ENCODE measurements at regions not wholly inside any gene's neighbourhood (a gene's known extent, or its start where the extent isn't known, plus 50 kb on each side); places are given as distances from the start of the nearest gene placed in this dataset.

DNA sequence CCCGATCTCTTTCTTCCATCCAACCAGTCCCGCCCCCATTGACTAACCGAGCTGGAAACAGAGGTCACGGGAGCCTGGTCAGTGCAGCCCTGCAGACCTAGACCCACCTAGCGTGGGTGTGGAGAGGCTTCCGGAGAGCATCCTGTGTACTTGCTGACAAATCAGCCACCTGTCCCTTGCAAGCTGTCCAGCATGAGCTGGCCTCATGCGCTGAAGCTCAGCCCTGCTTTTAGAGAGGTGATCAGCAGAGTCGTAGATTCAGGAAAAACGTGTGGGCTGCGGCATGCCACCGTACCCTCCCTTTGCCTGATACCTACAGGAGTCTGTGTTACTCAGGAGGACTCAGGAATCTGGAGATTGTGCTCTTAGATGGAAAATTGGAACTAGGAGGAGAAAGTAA lies 80.3 kb upstream of the UQCRFS1 start:
- DNase-seq: no peak

DNA sequence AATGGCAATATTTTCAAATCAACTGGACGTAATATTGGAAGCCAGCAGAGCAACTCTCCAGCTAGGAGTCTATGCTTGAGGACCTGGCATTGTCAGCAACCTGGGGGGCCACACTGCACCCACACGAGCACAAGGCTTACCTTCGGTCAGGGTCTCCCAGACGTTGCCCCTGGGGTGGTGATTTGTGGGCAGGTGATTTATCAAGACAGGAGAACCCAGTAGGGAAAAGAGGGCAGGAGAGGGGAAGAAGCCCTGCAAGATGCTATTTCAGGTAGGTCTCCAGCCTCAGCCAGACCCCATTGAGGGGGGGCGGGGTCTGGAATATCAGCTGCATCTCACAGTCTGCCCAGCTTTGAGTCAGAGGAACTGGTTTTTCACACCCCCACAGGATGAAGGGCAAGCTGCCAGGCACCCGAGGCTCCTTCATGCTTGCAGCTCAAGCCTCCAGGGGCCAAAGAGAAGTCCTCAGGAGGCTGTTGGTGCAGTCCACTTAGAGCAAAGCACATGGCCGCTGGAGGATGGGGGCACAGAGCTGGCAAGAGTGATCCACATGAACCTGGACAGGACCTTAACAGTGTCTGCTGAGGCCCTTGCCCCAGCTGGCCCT lies 80.9 kb upstream of the UQCRFS1 start:
- no peak for DNase-seq

DNA sequence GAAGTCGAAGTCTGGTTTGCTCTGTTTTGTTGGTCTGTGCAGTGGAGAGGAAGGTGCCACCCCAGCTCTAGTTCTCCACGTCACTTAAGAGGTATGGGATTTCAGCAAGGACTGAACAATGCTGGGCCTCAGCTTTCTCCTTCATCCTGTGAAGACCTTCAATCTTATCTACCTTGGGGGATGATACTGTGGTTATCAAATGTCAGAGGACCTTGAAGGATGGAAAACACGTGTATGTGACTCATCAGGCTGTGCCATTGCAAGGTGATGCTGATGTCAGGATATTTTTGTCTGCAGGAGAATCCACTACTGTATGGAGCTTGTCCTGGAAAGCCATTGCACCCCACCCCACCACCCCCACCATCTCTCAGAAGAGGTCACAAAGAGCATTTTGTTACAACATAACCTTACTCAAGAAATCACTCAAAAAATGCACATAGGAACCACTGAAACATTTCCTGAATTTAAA lies 81.4 kb upstream of the UQCRFS1 start:
- DNase-seq: no peak

DNA sequence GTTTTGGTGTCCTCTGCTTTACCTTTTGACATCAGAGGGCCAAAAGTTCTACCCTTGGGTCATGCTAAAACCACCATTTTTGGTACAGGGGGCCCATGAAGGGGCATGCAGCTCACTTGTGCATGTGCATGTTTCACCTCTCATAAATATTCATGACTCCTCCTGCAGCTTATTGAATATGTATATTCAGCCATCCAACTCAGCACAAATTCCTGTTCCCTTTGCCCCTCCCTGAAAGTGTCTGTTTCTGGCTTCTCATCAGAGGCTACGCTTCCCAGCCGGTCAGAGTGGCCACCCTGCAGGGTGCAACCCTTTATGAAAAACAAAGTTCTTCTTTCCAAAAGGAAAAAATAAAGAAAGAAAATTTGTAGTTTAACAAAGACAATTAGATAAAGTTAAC lies 82.3 kb upstream of the UQCRFS1 start:
- no peak for DNase-seq

DNA sequence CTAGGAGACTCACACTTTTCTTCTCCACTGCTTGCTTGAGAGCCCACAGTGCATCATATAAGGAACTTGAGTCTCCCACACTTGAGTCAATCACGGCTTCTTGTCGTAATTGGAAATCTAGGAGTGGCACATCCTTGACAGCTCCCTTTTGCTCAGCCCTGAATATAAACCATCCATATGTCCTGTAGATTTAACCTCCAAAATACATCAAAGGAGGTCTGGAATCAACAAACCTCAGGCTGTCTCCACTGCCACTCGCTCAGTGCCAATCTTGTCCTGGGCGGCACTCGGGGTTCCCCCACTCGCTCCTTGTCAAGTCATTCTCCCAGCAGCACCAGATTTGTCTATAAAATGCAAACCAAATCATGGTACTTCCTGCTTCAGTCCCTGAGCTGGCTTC lies 84.4 kb upstream of the UQCRFS1 start:
- DNase-seq: no peak

DNA sequence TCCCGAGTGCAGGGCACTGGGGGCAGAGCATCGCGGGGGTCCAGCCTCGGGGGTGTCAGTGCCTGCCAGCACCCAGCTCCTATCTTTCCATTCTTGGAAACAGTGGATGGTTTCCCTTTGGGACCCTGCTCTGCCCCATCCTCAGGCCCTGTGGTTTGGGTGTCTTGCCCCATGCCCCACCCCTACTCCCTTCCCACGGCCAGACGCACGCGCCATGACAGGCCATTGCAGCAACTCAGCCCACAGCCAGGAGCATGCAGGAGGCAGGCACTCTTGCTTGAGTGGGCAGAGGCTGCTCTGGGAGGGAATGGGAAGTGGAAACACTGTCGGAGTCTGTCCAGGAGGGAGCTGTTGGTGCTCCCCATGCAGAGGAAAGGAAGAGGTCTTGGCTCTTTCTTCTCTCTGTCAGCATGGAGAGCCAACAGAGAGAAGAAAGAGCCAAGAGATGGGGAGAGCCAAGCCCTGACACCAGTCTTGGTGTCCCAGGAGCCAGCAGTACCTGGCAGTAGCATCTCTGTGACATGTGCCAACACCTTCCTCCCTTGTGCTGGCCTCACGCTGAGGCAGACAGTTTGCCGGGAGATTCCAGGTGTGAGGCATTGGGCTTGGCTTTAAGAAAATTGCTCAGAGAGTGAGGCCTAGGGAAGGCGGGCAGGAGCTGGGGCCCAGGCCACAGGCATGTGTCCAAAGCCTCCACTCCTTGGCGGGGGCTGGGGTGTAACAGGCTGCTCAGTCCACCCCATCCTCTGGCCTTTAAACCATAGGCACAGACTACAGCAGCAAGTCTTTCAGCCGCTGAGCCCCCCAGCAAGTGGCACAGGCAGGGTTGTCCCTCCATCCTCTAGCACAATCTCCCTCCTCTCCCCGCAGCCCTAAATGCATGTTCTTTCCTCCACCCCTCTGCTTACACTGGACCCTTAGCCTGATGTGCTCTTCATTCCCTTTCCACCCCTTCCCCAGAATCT lies 86.7 kb upstream of the UQCRFS1 start:
- no peak for DNase-seq

DNA sequence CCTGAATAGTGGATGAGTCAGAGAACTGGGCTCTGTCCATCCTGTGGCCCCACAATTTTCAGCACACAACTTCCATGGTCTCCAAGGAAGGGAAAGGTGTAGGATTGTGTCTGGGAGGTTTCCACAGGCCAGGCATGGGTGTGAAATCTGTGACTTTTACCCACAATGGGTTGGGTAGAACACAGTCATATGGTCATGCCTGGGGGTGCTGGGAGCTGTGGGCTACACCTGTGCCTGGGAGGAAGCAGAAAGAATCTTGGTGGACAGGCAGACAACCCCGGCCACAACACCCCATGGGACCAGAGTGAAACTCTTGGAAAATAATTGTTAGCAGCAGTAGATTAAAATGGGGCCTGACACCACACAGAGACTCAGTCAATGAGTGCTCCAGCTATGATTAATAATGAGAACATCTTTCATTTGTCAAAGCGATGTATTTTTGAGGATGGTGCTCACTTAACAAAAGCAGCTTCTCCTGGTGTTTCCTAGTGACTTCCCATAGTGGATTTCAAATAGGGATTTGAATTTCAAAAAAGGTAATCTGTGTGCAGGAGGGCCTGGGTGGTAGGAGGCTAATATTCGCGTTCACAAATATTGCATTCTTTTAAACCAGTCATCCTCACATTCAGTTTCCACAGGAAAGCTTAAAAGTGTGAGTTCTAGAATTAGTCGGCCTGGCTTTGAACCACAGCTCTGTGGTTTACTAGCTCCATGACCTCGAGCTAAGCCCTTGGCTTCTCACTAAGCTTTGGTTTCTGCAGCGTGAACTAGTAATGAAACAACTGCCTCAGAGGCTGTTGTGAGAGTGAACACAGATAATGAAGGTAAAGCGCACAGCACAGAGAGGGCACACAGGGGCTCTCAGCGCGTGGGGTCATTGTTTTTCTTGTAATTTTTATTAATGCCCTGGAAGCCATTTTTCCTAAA lies 89.3 kb upstream of the UQCRFS1 start:
- DNase-seq: no peak

DNA sequence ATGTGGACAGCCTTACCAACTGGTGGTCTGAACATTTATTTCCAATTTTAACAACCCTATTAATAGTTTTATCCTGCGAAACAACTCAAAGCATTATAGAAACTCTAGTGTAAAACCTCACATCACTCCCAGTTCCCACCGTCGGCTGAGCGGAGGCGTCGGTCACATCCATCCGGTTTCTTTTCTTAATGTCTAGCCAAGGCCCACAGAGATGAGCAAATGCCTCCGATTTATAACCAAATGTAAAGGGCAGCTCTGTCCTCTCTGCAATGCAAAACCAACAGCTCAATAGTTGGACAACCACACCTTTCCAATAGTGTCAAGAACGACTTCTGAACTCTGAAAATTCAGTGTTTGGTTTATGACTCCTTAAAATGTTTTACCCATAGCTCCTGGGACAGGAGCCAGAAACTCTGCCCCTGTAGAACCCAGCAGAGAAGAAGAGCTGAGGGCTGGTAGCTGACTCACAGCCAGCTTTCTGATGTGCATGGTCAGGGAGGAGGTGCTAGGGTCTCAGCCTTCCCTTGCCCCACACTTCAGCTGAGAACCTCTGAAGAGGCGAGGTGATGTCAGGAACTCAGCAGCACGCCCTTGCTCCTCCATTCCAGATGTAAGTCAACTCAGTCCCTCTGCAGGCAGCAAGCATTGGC lies 90.2 kb upstream of the UQCRFS1 start:
- DNase-seq: no peak

DNA sequence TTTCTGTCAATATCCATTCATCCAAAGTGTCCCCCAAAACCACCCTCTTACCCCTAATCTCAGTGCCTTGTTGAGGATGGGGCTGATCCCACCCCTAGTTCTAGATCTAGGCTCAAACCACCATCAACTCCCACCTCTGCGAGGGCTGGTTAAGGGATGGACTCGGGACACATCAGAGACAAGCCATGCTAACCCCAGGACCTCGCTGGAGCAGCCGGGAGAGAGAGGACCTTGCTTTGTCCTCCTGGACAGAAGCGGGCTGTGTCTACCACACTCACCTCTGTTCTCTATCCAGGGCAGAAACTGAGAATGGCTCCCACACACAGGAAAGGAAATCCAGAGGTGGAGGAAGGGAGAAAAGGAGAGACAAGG lies 90.8 kb upstream of the UQCRFS1 start:
- no peak for DNase-seq

DNA sequence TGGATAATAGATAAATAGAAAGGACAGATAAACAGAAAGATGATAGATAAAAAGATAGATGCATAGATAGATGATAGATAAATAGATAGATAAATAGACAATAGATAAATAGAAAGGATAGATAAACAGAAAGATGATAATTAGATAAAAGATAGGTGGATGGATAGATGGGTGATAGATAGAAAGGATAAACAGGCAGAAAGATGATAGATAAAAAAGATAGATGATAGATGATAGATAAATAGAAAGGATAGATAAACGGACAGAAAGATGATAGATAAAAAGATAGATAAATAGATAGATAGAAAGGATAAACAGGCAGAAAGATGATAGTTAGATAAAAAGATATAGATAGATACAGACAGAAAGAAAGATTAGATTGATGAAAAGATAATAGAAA lies 92.3 kb upstream of the UQCRFS1 start:
- DNase-seq: no peak

DNA sequence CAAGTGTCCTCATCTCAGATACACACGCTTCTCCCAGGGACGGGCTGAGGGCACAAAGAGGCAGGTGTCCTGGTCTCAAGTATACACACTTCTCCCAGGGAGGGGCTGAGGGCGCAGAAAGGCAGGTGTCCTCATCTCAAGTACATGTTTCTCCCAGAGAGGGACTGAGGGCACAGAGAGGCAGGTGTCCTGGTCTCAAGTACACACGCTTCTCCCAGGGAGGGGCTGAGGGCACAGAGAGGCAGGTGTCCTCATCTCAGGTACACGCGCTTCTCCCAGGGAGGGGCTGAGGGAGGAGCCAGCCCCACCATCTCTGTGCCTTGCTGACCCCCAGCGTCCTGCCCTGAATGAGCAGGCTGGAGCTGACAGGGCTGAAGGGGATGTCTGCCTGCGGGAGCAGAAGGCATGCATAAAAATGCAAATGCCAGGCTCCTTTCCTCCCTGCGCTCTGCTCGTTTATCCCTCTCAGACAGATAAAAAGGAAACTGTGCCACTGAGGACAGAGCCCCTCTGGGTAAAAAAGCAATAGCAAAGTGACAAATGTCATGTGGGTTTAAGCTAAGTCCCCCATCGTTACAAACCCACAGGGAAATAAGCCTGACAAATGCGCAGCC lies 96.1 kb upstream of the UQCRFS1 start:
- peak; percentile 79 for DNase-seq

DNA sequence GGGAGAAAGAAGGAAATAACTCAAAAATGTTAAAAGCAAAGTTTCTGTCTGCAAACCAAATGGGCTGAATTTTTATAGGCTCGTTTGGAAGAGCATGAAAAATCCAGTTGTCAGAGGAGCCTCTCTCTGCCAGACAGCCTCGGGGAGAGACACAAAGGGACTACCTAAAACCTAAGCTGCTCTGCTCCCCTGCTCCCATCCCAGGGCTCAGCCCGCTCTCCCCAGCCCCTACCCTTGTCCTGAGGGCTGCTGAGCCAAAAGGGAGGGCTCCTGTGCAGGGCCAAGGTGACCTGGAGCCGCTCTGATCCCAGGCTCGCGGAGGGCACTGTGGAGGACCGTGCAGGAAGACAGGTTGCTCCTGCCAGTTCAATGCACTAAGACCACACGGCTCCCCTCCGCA lies 96.7 kb upstream of the UQCRFS1 start:
- no peak for DNase-seq

DNA sequence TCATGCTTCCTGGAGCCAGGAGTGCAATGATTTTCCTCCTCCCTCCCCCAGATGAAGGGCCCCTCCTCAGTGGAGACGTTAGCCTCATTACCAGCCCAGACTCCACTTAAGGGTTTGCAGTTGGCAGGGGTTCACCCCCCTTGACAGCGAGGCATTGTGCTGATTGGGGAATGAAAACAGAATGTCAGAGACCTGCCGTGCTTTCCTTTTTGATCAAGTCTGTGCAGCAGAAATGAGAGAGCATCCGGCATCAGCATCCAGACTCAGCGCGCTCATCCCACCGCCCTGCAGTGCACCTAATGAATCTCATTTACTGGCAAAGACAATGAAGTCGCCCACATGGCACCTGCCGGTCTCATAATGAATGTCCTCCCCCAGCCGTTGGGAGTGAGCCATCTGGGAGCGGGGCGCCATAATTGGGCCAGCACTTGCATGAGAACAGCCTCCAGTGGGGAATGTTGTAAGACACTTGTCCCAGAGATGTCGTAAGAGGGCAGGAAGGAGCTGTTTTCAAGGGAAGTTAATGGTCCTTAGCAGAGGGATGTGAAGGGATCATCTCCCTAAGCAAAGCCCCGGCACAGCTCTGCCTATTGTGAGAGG lies 98.3 kb upstream of the UQCRFS1 start:
- peak; percentile 88 for DNase-seq

DNA sequence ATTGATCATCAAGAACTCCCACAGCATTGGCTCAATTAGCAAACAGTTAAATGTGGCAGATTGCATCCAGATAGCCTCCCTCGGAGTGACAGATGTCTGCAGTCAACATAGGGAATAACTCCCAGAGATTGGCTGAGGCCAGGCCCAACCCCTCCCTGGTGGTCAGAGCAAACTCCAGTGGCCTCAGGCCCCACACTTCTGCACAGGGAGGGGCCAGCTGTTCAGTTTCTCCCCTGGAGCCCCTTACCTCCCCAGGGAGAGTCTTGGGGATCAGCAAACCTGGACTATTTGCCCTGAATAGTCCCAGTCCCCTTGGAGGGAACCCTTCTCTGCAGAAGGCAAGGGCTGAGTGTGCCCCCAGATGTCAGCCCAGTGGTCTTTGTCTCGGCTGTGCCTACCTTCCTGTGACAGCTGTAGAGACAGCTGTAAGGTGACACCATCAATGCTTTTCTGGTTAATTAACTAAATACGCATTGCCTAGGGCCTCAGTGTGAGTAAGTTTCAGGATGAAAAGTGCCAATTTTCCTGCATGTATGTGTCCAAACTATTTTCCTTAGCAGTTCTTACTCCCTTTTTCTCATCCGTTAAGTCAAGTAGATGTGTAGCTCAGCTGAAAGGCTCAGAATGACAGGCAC lies 102.7 kb upstream of the UQCRFS1 start:
- DNase-seq: peak; percentile 95

DNA sequence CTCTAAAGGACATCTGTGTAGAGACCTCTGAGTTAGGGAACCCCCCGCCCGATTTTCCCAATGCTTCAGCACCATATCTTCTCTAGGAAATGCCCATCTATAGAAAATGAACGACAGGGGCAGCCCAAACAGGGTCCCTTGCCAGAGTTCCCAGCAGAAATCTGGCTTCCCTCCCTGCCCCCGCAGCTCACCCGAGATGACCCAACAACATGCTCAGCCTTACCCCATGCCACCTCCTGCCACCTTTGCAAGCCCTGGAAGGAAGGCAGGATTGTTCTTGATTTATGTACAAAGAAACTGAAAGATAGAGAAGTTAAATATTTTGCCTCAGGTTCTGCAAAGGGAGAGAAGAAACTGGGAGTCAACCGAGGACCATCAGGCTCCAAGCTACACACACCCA lies 105.6 kb upstream of the UQCRFS1 start:
- DNase-seq: no peak

DNA sequence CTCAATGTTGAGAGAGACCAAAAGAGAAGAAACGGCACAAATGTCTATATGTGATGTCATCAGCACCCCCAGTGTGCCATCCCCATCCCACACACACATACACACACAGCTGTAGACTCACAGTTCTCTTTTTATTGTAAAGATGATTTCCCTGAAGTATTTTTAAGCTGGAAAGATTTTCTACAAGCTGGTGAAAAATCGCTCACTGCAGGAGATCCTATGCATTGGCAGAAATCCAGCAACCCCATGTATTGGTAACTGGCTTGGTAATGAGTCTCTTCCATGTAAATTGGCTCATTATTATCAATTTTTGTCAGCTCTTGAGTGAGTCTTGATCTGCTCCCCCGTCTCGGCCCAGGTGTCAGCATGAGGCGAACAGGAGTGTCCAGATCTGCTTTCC lies 107.1 kb upstream of the UQCRFS1 start:
- DNase-seq: peak; percentile 64

DNA sequence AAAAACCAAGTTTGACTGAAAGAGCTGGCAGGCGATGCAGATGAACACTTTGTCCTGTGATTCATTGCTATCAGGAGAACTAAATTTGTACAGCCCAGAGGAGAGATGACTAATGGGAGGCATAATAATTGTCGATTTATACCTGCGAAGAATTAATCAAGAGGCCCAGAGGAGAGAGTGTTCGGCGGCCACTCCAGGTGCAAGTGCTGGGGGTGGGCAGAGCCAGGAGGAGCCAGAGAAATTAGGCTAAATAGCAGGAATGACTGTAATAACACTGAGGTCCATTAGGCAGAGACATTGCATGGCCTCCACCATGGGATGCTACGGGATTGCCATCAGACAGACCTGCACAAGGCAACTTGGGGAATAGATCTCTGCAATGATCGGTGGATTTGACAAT lies 107.7 kb upstream of the UQCRFS1 start:
- DNase-seq: no peak

DNA sequence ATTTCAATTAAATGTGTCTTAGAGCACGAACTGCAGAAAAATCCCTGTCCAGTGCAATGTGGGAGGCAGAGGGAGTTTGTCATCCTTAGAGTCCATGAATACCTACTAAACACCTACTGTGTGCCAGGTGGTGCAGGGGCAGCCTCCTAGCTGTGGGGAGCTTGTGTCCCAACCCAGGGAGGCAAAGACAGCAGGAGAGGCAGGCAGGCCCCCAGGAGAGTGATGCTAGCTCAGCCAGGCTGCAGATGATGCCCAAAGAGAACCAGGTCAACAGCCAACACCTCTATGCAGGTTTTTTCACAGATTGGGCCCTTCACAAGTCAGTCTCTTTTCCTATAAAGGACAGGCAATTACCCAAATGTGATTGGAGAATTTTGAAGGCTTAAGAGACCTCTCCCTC lies 108.2 kb upstream of the UQCRFS1 start:
- no peak for DNase-seq

DNA sequence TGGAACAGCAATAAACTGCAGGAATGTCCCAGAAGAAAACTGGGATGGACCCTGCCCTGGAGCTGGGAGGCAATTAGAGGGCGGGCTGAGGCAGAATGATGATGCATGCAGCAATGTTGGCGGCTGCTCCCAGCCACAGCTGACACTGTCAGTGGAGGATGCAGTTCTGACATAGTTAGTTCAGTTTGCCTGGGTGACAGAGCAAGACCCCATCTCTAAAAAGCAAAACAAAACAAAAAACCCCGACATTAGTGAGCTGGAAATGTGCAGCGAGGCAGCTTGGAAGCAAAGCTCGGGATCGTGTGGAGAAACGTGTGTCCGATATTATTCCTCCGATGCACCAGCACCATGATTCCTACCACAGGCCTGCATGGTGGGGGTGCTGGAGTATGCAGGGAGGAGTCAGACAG lies 110.1 kb upstream of the UQCRFS1 start:
- DNase-seq: no peak

DNA sequence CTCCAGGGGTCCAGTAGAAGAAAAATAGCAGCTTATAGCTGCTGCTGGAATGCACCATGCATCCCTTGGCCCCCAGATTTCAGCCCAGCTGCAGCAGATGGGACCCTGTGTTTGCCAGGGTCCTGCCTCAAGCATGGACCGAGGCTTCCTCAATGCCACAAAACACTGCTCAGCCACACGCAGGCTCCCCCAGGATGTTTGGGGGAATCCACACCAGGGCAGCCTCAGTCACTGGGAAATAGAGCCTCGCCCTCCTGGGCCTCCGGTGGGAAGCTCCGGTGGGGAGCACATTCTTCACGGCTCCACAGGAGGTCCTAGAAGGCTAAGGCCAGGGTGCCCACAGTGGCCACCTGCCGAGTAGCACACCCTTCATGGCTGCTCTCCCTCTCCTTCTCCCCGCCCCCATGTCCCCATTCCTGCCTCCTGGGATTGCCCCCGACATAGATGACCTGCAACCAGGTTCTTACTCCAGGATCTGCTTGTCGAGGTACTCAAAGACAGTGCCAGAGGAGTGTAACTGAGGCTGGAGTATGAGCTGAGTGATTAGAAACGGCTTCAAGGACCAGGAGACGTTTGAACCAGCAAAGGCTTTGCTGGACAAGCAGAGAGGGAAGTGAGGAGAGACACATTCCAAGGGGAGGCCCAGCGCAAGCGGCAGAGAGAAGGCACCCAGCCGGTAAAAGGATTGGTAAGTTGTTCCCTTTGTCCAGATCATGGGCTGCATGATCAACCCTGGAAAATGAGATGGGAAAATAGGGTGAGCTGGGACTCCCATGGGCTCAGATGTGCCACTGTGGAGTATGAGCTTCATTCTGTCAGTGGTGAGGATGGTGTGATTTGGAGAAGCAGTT lies 110.7 kb upstream of the UQCRFS1 start:
- no peak for DNase-seq
